Right cardiac atrium (tissue), 5 donors: ENCODE measurements at regions not wholly inside any gene's neighbourhood (a gene's known extent, or its start where the extent isn't known, plus 50 kb on each side); places are given as distances from the start of the nearest gene placed in this dataset.

Experiments used
- ATAC-seq, 2 donors: fragments of 200-7000 bp; cut with Tn5 transposase; one replicate each; pipeline versions ENCODE4 v1.8.0 to v1.9.1; 2020; ENCODE audit warnings: moderate library complexity in 2 of 2, mild to moderate bottlenecking in 1 of 2
- DNase-seq, 3 donors: peaks; one replicate each; pipeline ENCODE4 v3.0.0-alpha.2; 2020
- H3K27ac ChIP-seq: one replicate; pipeline ENCODE4 v1.5.1; 2013; ENCODE audit warnings: mild to moderate bottlenecking, low read length, control low read depth, moderate library complexity
- H3K27me3 ChIP-seq: one replicate; pipeline ENCODE4 v1.6.1; 2013; ENCODE audit not compliant: control insufficient read depth, insufficient read depth
- H3K4me1 ChIP-seq: one replicate; pipeline ENCODE4 v1.6.1; 2013; ENCODE audit warnings: low read length; ENCODE audit not compliant: control insufficient read depth, insufficient read depth
- H3K4me3 ChIP-seq: one replicate; pipeline ENCODE4 v1.5.1; 2013; ENCODE audit warnings: low read length, control low read depth
- H3K9me3 ChIP-seq: one replicate; pipeline ENCODE4 v1.6.1; 2013; ENCODE audit warnings: low read length; ENCODE audit not compliant: control insufficient read depth
- WGBS: extraction: QIAGEN DNeasy Blood & Tissue Kit; methylation state at CpG from one replicate; pipeline ENCODE4 v1.1.7; 2013; 5-methylcytosine and 5-hydroxymethylcytosine counted together
- intact Hi-C, 4 donors: fragments of 100-400 bp; cut with DNase I; formaldehyde crosslinking; loops; one replicate each; pipeline versions ENCODE4 v1.11.0 to v1.14.0; 2022 to 2023
- donor health status: healthy with polysubstance abuse.
- donor health status: DM: no; HTN: yes; CAD: no.
- donor health status: DM: no; HTN: no; CAD: no.
- donor health status: DM: no; HTN: yes; CAD: no; lungs with severe emphysema.
- donor health status: DM: yes; HTN: yes; CAD: no.

DNA sequence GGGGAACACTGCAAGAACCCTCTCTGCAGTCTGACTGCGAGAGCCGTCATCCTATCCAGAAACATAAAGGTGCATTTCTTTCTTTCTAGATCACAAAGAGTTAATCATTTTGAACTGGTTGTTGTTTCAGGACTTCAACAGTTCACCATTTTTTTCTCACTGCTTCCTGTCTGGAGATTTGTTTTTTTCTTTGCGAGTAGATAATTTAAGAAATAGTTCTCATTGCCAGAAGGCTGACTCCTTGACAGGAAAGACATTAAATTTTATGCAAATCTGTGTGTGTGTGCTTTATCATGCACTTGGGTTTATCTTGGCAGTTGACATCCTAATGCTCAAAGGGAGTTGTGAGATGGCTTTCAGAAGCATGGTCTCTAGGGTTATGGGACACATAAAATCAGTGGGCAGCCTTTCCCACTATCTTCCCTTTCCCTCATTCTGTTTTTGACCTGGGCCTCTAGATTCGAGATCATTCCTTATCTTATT lies 123.5 kb upstream of the TBL1XR1 start:
- H3K27ac ChIP-seq: no peak overlapping the region
- no peaks in the 10 kb centered on the region for H3K9me3 ChIP-seq
- ATAC-seq (peak; percentile 45 to 77), DNase-seq (no peak)
- no peaks in the 10 kb centered on the region for H3K4me1 ChIP-seq
- H3K4me3 ChIP-seq: no peak overlapping the region
- intact Hi-C loops: no loop called here
- H3K27me3 ChIP-seq: no peaks in the 10 kb centered on the region
- 34% methylated on average over 4 of the region's 4 CpGs for WGBS

GRCh38 chr3:177321819-177322218 lies 124.5 kb upstream of the TBL1XR1 start:
- WGBS: 73% methylated on average over 6 of the region's 6 CpGs
- ATAC-seq (no peak), DNase-seq (no peak)
- H3K27ac ChIP-seq: no peak overlapping the region
- H3K4me1 ChIP-seq: no peaks in the 10 kb centered on the region
- intact Hi-C loops: no loop called here
- H3K9me3 ChIP-seq: no peaks in the 10 kb centered on the region
- no peaks in the 10 kb centered on the region for H3K27me3 ChIP-seq
- H3K4me3 ChIP-seq: no peak overlapping the region

DNA sequence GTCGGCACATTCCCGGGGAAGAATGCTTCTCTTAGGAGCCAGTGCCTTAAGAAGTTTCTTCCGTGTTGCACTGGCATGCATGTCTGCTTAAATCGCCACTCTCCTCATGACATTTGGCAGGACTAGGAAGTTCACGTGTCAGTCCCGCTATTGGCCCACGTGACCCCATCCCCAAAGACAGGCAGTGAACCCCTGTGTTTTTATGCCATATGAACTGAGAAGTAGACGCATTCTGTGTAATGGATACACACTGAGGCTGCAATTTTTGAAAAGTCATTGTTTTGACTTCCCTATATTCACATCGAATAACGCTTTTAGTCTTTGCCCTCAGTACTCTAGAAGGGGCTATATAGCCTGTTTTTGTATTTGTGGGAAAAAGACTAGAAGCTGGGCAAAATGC lies 125.6 kb upstream of the TBL1XR1 start:
- DNase-seq (peak in 1 of 3 donors; percentile 54), ATAC-seq (peak in 1 of 2 donors; percentile 40)
- Histone ChIP-seq H3K27ac (no peak overlapping the region), H3K9me3 (no peaks in the 10 kb centered on the region), H3K4me1 (no peaks in the 10 kb centered on the region), H3K4me3 (no peak overlapping the region), H3K27me3 (no peaks in the 10 kb centered on the region)
- intact Hi-C loops: no loop called here
- 83% methylated on average over 10 of the region's 10 CpGs for WGBS

- Histone ChIP-seq H3K4me3 (no peak overlapping the region), H3K27me3 (no peaks in the 10 kb centered on the region), H3K9me3 (no peaks in the 10 kb centered on the region), H3K27ac (no peak overlapping the region), H3K4me1 (peaks cover 10% of the 10 kb centered on the region)
- ATAC-seq (no peak), DNase-seq (no peak)
- intact Hi-C loops: no loop called here
- 81% methylated on average over 3 of the region's 3 CpGs for WGBS
Measured at GRCh38 chr3:177329854-177330253, 132.6 kb upstream of the TBL1XR1 start.

- intact Hi-C loops: no loop called here
- ATAC-seq (peak; percentile 57 to 60), DNase-seq (no peak)
- Histone ChIP-seq H3K4me3 (no peak overlapping the region), H3K27ac (peak overlapping the region; percentile 48), H3K4me1 (peaks cover 15% of the 10 kb centered on the region), H3K9me3 (no peaks in the 10 kb centered on the region), H3K27me3 (no peaks in the 10 kb centered on the region)
- WGBS: 64% methylated on average over 6 of the region's 6 CpGs
Measured at GRCh38 chr3:177330779-177331178, 133.5 kb upstream of the TBL1XR1 start.

DNA sequence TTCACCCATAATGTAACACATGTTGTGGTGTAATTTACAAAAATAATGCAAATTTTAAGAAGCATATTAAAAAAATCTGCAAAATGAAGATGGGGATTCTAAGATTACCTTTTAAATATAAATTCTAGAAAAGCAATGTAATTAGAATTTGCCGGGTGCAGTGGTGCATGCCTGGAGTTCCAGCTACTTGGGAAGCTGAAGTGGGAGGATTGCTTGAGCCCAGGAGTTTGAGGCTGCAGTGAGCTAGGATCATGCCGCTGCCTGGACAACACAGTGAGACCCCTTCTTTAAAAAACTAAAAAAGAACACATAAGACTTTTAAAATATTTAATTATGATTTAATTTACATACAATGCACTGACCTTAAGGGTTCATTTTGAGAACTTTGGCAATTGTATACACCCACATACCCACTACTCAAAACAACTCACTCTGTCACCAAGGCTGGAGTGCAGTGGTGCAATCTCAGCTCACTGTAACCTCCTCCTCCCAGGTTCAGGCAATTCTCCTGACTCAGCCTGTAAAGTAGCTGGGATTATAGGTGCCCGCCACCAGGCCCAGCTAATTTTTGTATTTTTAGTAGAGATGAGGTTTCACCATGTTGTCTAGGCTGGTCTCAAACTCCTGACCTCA lies 134.0 kb upstream of the TBL1XR1 start:
- DNase-seq (no peak), ATAC-seq (no peak)
- intact Hi-C loops: no loop called here
- Histone ChIP-seq H3K27me3 (no peaks in the 10 kb centered on the region), H3K27ac (no peak overlapping the region), H3K4me1 (peaks cover 15% of the 10 kb centered on the region), H3K4me3 (no peak overlapping the region), H3K9me3 (no peaks in the 10 kb centered on the region)
- WGBS: 90% methylated on average over 3 of the region's 3 CpGs

DNA sequence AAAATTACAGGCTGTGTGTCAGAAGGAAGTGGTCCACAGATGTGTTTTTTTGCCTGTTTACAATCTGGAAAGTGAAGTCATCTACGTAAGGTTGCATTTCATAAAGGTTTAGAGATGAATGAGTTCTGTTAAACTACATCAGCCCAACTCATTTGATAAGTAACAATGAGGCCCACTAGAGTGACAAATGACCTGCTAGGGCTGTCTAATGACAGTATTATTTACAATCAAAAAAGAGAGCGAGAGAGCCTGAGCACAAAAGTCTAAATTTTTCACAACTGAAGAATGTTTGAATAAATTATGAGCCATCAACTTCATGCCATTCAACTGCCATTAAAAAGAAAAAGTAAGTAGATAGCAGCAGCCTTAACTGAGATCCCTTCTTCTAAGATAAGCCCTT lies 135.7 kb upstream of the TBL1XR1 start:
- Histone ChIP-seq H3K27ac (no peak overlapping the region), H3K27me3 (no peaks in the 10 kb centered on the region), H3K4me1 (peaks cover 18% of the 10 kb centered on the region), H3K9me3 (no peaks in the 10 kb centered on the region), H3K4me3 (no peak overlapping the region)
- no peak for ATAC-seq
- 91% methylated on average over 2 of the region's 2 CpGs for WGBS
- intact Hi-C loops: no loop called here
- DNase-seq: no peak

GRCh38 chr3:177333533-177334520 lies 136.5 kb upstream of the TBL1XR1 start:
- intact Hi-C loops: no loop called here
- H3K27ac ChIP-seq: peak overlapping the region; percentile 61
- H3K4me1 ChIP-seq: peaks cover 18% of the 10 kb centered on the region
- DNase-seq (peak; percentile 36 to 68 (median 62)), ATAC-seq (peak; percentile 66 to 68)
- H3K27me3 ChIP-seq: no peaks in the 10 kb centered on the region
- no peaks in the 10 kb centered on the region for H3K9me3 ChIP-seq
- H3K4me3 ChIP-seq: no peak overlapping the region
- 56% methylated on average over 7 of the region's 7 CpGs for WGBS

DNA sequence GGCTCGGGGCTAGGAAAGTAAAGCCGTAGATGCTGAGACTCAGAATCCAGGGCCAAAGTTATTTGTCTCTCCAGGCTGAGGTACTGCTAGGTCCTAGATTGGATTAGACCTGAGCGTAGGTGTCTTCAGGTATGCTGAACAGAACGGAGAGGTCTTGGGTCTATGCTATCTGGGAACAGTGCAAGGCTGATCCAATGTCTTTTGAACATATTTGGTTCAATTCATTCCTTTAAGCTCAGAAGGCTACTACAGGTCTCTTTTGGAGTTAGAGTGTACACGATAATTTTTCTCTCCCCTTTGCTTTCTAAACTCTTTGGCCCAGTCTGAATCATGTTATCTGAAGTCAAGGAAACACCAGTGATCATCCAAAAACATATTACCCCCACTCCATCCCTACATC lies 137.5 kb upstream of the TBL1XR1 start:
- no peak overlapping the region for H3K4me3 ChIP-seq
- DNase-seq (no peak), ATAC-seq (no peak)
- 93% methylated on average over 5 of the region's 5 CpGs for WGBS
- H3K27me3 ChIP-seq: no peaks in the 10 kb centered on the region
- peaks cover 20% of the 10 kb centered on the region for H3K4me1 ChIP-seq
- no peak overlapping the region for H3K27ac ChIP-seq
- H3K9me3 ChIP-seq: no peaks in the 10 kb centered on the region
- intact Hi-C loops: no loop called here

DNA sequence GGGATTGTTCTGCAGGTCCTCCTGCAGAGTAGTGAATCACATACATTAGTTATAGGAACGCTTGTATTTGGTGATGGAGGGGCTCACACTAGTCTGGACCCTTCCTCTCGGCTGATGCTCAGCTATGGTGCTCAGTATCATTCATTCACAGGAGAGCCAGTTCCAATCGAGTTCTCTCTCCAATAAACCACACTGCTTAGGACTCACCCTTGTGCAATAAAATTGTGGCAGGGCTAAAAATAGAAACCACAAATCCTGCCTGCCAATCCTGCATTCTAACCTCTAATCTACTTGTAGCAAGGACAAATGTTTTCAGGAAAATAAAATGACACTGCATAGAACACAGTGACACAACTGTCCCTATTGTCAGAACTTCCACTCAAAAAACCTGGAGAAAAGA lies 138.4 kb upstream of the TBL1XR1 start:
- no peaks in the 10 kb centered on the region for H3K9me3 ChIP-seq
- H3K27me3 ChIP-seq: no peaks in the 10 kb centered on the region
- ATAC-seq (peak; percentile 67 to 69), DNase-seq (no peak)
- H3K4me3 ChIP-seq: no peak overlapping the region
- WGBS: 66% methylated on average over 3 of the region's 3 CpGs
- H3K4me1 ChIP-seq: peaks cover 20% of the 10 kb centered on the region
- H3K27ac ChIP-seq: peak overlapping the region; percentile 93
- intact Hi-C loops: no loop called here

GRCh38 chr3:177336873-177337450 lies 139.7 kb upstream of the TBL1XR1 start:
- Histone ChIP-seq H3K4me3 (no peak overlapping the region), H3K4me1 (peaks cover 20% of the 10 kb centered on the region), H3K27me3 (no peaks in the 10 kb centered on the region), H3K27ac (peak overlapping the region; percentile 35), H3K9me3 (no peaks in the 10 kb centered on the region)
- intact Hi-C loops: no loop called here
- DNase-seq (no peak), ATAC-seq (no peak)
- 65% methylated on average over 5 of the region's 5 CpGs for WGBS
